Nephron progenitor cell (in vitro differentiated cells): ENCODE measurements at regions not wholly inside any gene's neighbourhood (a gene's known extent, or its start where the extent isn't known, plus 50 kb on each side); places are given as distances from the start of the nearest gene placed in this dataset.

Experiments used
- DNase-seq: peaks from one replicate; pipeline ENCODE4 v3.0.0; 2021
- H3K27ac Mint-ChIP-seq: 2 replicates; pipeline ENCODE4 v1.8.0; 2021; ENCODE audit warnings: mild to moderate bottlenecking, moderate library complexity, mixed read lengths
- H3K27me3 Mint-ChIP-seq: 2 replicates; pipeline ENCODE4 v1.8.0; 2021; ENCODE audit warnings: mild to moderate bottlenecking, low read depth, mixed read lengths; ENCODE audit not compliant: poor library complexity
- H3K36me3 Mint-ChIP-seq: 2 replicates; pipeline ENCODE4 v1.8.0; 2021; ENCODE audit warnings: low read depth, mixed read lengths
- H3K4me1 Mint-ChIP-seq: 2 replicates; pipeline ENCODE4 v1.8.0; 2021; ENCODE audit warnings: mixed read lengths
- H3K4me3 Mint-ChIP-seq: 2 replicates; pipeline ENCODE4 v1.8.0; 2021; ENCODE audit warnings: mild to moderate bottlenecking, moderate library complexity, mixed read lengths
- H3K9me3 Mint-ChIP-seq: 2 replicates; pipeline ENCODE4 v1.8.0; 2021; ENCODE audit warnings: mild to moderate bottlenecking, moderate library complexity, mixed read lengths
- TF ChIP-seq, protein P1 (sequence below): fragments of 200-600 bp; sonication (generic); IDR thresholded peaks from 2 replicates; pipeline ENCODE4 v1.5.0; 2021; ENCODE audit warnings: antibody characterized with exemption

DNA sequence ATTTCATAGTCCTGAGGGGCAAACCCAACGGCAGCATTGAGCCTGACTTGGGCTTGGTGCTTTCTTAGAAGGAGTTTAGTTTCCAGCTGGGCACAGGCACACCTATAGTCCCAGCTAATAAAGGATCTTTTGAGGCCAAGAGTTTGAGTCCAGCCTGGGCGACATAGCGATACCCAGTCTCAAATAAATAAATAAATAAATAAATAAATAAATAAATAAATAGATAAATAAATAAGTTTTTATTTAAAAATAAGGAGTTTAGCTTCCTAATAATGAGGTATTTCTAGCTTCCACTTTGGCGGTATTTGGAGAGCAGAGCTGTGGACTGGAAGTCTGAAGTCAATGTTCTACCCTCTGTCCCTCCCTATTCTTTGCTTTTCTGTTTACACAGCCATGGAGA, 186.6 kb downstream of the URB2 start:
- TF ChIP-seq, protein P1, sequence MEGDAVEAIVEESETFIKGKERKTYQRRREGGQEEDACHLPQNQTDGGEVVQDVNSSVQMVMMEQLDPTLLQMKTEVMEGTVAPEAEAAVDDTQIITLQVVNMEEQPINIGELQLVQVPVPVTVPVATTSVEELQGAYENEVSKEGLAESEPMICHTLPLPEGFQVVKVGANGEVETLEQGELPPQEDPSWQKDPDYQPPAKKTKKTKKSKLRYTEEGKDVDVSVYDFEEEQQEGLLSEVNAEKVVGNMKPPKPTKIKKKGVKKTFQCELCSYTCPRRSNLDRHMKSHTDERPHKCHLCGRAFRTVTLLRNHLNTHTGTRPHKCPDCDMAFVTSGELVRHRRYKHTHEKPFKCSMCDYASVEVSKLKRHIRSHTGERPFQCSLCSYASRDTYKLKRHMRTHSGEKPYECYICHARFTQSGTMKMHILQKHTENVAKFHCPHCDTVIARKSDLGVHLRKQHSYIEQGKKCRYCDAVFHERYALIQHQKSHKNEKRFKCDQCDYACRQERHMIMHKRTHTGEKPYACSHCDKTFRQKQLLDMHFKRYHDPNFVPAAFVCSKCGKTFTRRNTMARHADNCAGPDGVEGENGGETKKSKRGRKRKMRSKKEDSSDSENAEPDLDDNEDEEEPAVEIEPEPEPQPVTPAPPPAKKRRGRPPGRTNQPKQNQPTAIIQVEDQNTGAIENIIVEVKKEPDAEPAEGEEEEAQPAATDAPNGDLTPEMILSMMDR: no peak
- Mint-ChIP-seq H3K36me3 (no peaks in the 10 kb centered on the region), H3K27me3 (peaks cover 9% of the 10 kb centered on the region), H3K4me1 (peaks cover 16% of the 10 kb centered on the region), H3K9me3 (peaks cover 34% of the 10 kb centered on the region), H3K4me3 (no peak overlapping the region), H3K27ac (no peak overlapping the region)
- no peak for DNase-seq

DNA sequence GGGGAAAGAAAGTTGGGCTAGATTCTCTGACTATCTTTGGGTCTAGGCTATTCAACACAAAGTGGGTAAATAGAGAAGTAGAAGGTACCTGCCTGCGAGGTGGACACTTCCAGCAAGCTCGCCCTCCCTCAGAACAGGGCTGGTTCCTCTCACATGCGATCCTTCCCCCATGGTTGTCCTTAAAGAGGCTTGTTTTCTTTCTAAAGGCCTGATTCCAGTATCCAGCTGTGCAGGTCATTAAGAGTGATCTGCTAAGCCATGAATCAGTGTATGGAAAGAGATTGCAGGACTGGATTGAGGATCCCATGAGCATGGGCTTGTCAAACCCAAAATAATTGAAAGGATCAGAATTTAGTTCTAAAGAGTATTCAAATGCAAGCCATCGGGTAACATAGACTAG, 189.0 kb downstream of the URB2 start:
- DNase-seq: no peak
- Mint-ChIP-seq H3K9me3 (peaks cover 39% of the 10 kb centered on the region), H3K27me3 (peaks cover 14% of the 10 kb centered on the region), H3K36me3 (no peaks in the 10 kb centered on the region), H3K4me1 (peaks cover 16% of the 10 kb centered on the region), H3K4me3 (no peak overlapping the region), H3K27ac (no peak overlapping the region)
- TF ChIP-seq, protein P1: no peak

DNA sequence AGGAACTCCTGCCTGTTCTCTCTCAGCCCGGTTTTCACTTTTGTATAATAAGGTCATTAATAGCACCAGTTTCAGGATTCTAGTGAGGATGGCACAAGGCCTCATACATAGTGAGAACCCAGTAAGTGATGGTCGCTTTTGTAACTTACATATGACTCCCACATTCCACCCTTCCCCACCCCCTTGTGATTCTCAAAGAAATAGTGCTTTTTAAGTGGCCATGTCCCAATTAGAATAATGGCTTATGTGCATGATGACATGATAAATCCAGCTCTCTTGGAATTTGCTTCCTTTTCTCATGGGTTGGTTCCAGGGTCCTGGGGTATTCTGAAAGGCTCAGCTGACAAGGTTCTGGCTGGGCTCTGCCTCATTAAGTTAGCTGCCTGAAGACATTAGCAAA, 189.9 kb downstream of the URB2 start:
- no peak for DNase-seq
- TF ChIP-seq, protein P1: no peak
- H3K27ac Mint-ChIP-seq: no peak overlapping the region
- H3K9me3 Mint-ChIP-seq: peaks cover 30% of the 10 kb centered on the region
- peaks cover 16% of the 10 kb centered on the region for H3K4me1 Mint-ChIP-seq
- H3K27me3 Mint-ChIP-seq: peaks cover 13% of the 10 kb centered on the region
- no peaks in the 10 kb centered on the region for H3K36me3 Mint-ChIP-seq
- no peak overlapping the region for H3K4me3 Mint-ChIP-seq

DNA sequence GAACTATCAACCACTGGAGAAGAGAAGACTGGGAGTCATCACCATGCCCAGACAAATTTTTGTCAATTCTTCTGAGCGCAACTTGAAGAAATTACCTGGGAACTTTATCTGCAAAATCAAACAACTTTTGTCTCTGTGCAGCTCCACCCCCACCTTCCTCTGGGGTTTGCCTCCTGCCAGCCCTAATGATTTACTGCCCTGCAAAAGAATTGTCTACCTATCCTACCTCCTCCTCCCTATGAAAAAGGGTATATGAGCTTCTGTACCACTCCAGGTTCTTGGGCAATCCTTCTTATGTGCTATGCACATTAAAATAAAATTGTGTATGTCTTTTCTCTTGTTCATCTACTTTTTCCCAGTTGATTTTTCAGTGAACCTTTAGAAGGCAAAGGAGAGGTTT, 191.9 kb downstream of the URB2 start:
- TF ChIP-seq, protein P1: no peak
- H3K27ac Mint-ChIP-seq: no peak overlapping the region
- peaks cover 22% of the 10 kb centered on the region for H3K9me3 Mint-ChIP-seq
- no peaks in the 10 kb centered on the region for H3K36me3 Mint-ChIP-seq
- DNase-seq: no peak
- H3K4me3 Mint-ChIP-seq: no peak overlapping the region
- H3K27me3 Mint-ChIP-seq: peaks cover 17% of the 10 kb centered on the region
- H3K4me1 Mint-ChIP-seq: peaks cover 16% of the 10 kb centered on the region

DNA sequence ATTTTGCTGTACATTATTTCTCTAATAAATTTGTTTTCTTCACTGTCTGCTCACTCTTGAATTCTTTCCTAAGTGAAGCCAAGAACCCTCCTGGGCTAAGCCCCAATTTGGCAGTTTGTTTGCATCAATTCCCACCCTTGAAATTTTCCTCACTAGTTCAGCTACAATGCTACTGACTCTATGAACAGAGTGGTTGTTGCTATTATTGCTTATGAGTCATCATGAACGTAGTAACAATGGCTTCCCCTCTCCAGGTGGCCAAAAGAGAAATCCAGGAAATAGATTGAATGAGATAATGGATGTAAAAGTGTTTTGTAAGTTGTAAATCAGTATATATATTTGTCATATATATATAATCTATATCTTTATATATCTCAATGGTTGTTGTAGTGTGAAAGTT, 193.0 kb downstream of the URB2 start:
- Mint-ChIP-seq H3K4me3 (no peak overlapping the region), H3K9me3 (peaks cover 22% of the 10 kb centered on the region), H3K27ac (no peak overlapping the region)

DNA sequence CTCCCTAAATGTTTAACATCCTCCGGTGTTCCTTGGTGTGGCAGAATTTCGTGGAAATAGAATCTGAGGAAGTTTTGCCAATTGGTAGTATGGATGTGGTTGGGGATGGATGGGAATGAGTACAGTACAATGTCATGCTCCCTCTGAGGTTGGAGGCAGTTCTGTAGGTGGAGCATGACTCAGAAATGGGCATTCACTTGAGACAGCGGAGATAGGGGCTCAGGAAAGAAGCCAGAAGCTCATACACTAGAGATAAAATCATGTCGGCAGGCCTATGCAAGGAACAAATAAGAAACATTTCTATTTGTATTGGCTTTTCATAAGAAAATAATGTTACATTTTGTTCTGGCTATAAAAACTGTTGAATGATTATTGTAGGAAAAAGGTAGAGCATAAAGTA, 196.0 kb downstream of the URB2 start:
- no peak for DNase-seq
- Mint-ChIP-seq H3K27me3 (peaks cover 17% of the 10 kb centered on the region), H3K4me3 (no peak overlapping the region), H3K27ac (no peak overlapping the region), H3K9me3 (peaks cover 22% of the 10 kb centered on the region), H3K4me1 (no peaks in the 10 kb centered on the region), H3K36me3 (no peaks in the 10 kb centered on the region)
- TF ChIP-seq, protein P1: no peak

More for the DNA sequence above, 193.0 kb downstream of the URB2 start:
- Mint-ChIP-seq H3K27me3 (peaks cover 18% of the 10 kb centered on the region), H3K4me1 (peaks cover 16% of the 10 kb centered on the region), H3K36me3 (no peaks in the 10 kb centered on the region)
- no peak for DNase-seq
- TF ChIP-seq, protein P1: no peak
